Activated B cell treated with CpG ODN at 0.5 μM for 24 hours (primary cell): ENCODE measurements at regions not wholly inside any gene's neighbourhood (a gene's known extent, or its start where the extent isn't known, plus 50 kb on each side); places are given as distances from the start of the nearest gene placed in this dataset.

Experiments
- ATAC-seq: fragments of 200-7000 bp; cut with Tn5 transposase; one replicate; pipeline ENCODE4 v1.10.0; 2021; ENCODE audit warnings: low read depth, mild to moderate bottlenecking, moderate library complexity
- CTCF ChIA-PET: fragments of 350-600 bp; sonication (Branson Sonifier 250); formaldehyde crosslinking; loops from one replicate; lab custom pipeline; 2021; ENCODE audit warnings: antibody characterized with exemption; lab: Charles Lee
- POLR2A ChIA-PET: fragments of 350-600 bp; sonication (Branson Sonifier 250); formaldehyde crosslinking; loops from one replicate; lab custom pipeline; 2021; ENCODE audit warnings: antibody characterized with exemption; lab: Charles Lee
- DNase-seq: peaks from one replicate; pipeline ENCODE4 v3.0.0; 2022
- H3K27ac Mint-ChIP-seq: one replicate; pipeline ENCODE4 v1.8.0; 2020; ENCODE audit warnings: mixed read lengths
- H3K27me3 Mint-ChIP-seq: one replicate; pipeline ENCODE4 v1.8.0; 2021; ENCODE audit warnings: mixed read lengths
- H3K36me3 Mint-ChIP-seq: one replicate; pipeline ENCODE4 v1.8.0; 2021; ENCODE audit warnings: low read depth, mixed read lengths
- H3K4me1 Mint-ChIP-seq: one replicate; pipeline ENCODE4 v1.8.0; 2021; ENCODE audit warnings: mixed read lengths
- H3K4me3 Mint-ChIP-seq: one replicate; pipeline ENCODE4 v1.8.0; 2020; ENCODE audit warnings: mild to moderate bottlenecking, mixed read lengths
- H3K9me3 Mint-ChIP-seq: one replicate; pipeline ENCODE4 v1.8.0; 2020; ENCODE audit warnings: mixed read lengths
- CTCF ChIP-seq: fragments of 200-600 bp; IDR thresholded peaks from one replicate; pipeline ENCODE4 v1.8.0; 2022; ENCODE audit warnings: antibody characterized with exemption, mild to moderate bottlenecking
- intact Hi-C: fragments of 100-400 bp; cut with micrococcal nuclease; formaldehyde crosslinking; loops from one replicate; pipeline ENCODE4 v1.15.1; 2024

GRCh38 chr3:13766128-13766527 is 113.7 kb downstream of the WNT7A start:
- Mint-ChIP-seq H3K9me3 (peaks cover 2% of the 10 kb centered on the region), H3K36me3 (no peaks in the 10 kb centered on the region), H3K4me1 (no peaks in the 10 kb centered on the region), H3K27me3 (peaks cover 3% of the 10 kb centered on the region), H3K27ac (no peak overlapping the region), H3K4me3 (no peak overlapping the region)
- POLR2A ChIA-PET: no interaction called here
- intact Hi-C loops: no loop called here
- TF ChIP-seq CTCF: no peak
- DNase-seq (no peak), ATAC-seq (no peak)
- CTCF ChIA-PET: no interaction called here

- no peak for TF ChIP-seq CTCF
- POLR2A ChIA-PET: no interaction called here
- no peaks in the 10 kb centered on the region for H3K36me3 Mint-ChIP-seq
- CTCF ChIA-PET: no interaction called here
- H3K9me3 Mint-ChIP-seq: peaks cover 2% of the 10 kb centered on the region
- H3K27ac Mint-ChIP-seq: no peak overlapping the region
- no peak overlapping the region for H3K4me3 Mint-ChIP-seq
- ATAC-seq (no peak), DNase-seq (no peak)
- H3K4me1 Mint-ChIP-seq: no peaks in the 10 kb centered on the region
- intact Hi-C loops: no loop called here
- H3K27me3 Mint-ChIP-seq: peaks cover 3% of the 10 kb centered on the region
These were observed 115.7 kb downstream of the WNT7A start for GRCh38 chr3:13764161-13764560.

- CTCF ChIA-PET: no interaction called here
These were observed 117.0 kb downstream of the WNT7A start for GRCh38 chr3:13762906-13763305.

GRCh38 chr3:13750731-13751130 is 129.1 kb downstream of the WNT7A start:
- H3K27ac Mint-ChIP-seq: no peak overlapping the region
- peaks cover 13% of the 10 kb centered on the region for H3K9me3 Mint-ChIP-seq
- H3K27me3 Mint-ChIP-seq: peaks cover 19% of the 10 kb centered on the region
- intact Hi-C loops: no loop called here
- no peaks in the 10 kb centered on the region for H3K36me3 Mint-ChIP-seq
- ChIA-PET CTCF (no interaction called here), POLR2A (no interaction called here)
- H3K4me3 Mint-ChIP-seq: no peak overlapping the region
- H3K4me1 Mint-ChIP-seq: no peaks in the 10 kb centered on the region
- no peak for TF ChIP-seq CTCF
- DNase-seq: no peak
- ATAC-seq: no peak

More at GRCh38 chr3:13762906-13763305, 117.0 kb downstream of the WNT7A start:
- no peak for DNase-seq
- H3K4me1 Mint-ChIP-seq: no peaks in the 10 kb centered on the region
- no peak overlapping the region for H3K27ac Mint-ChIP-seq
- no peak for TF ChIP-seq CTCF
- no peak for ATAC-seq
- H3K4me3 Mint-ChIP-seq: no peak overlapping the region
- POLR2A ChIA-PET: no interaction called here
- peaks cover 6% of the 10 kb centered on the region for H3K27me3 Mint-ChIP-seq
- intact Hi-C loops: no loop called here
- H3K9me3 Mint-ChIP-seq: peaks cover 2% of the 10 kb centered on the region
- no peaks in the 10 kb centered on the region for H3K36me3 Mint-ChIP-seq

- peaks cover 19% of the 10 kb centered on the region for H3K27me3 Mint-ChIP-seq
- H3K4me3 Mint-ChIP-seq: no peak overlapping the region
- TF ChIP-seq CTCF: no peak
- ChIA-PET POLR2A (no interaction called here), CTCF (no interaction called here)
- H3K9me3 Mint-ChIP-seq: peaks cover 8% of the 10 kb centered on the region
- no peaks in the 10 kb centered on the region for H3K36me3 Mint-ChIP-seq
- intact Hi-C loops: no loop called here
- no peaks in the 10 kb centered on the region for H3K4me1 Mint-ChIP-seq
- DNase-seq: no peak
- no peak overlapping the region for H3K27ac Mint-ChIP-seq
- ATAC-seq: no peak
These were observed 129.7 kb downstream of the WNT7A start for GRCh38 chr3:13750215-13750614.
